ENCODE measurements at regions not wholly inside any gene's neighbourhood (a gene's known extent, or its start where the extent isn't known, plus 50 kb on each side); places are given as distances from the start of the nearest gene placed in this dataset.

- TF ChIP-seq HDAC2 (IDR thresholded peaks at IDR 0.05; ENCODE audit: borderline replicate concordance in 1 of 2, low read depth in 2 of 2, low read length in 2 of 2), result no peak
- TF ChIP-seq ASH2L (IDR thresholded peaks at IDR 0.05; ENCODE audit: low read length), result no peak
- TF ChIP-seq EZH2 (IDR thresholded peaks at IDR 0.05; ENCODE audit: low read depth, low read length, severe bottlenecking), result no peak
- no peak for TF ChIP-seq NRF1 (IDR thresholded peaks at IDR 0.05; ENCODE audit: low read depth, low read length)
- no peak for TF ChIP-seq GABPA (IDR thresholded peaks at IDR 0.05; ENCODE audit: borderline replicate concordance, insufficient read depth, low read length)
- TF ChIP-seq E2F6 (IDR thresholded peaks at IDR 0.05), result no peak
- TF ChIP-seq POLR2A (IDR thresholded peaks at IDR 0.05; ENCODE audit: control extremely low read depth in 1 of 2, low read depth in 2 of 2, low read length in 2 of 2), result no peak
- no peak for TF ChIP-seq JUN (IDR thresholded peaks at IDR 0.05; ENCODE audit: low read depth, low read length)
- TF ChIP-seq CBX5 (IDR thresholded peaks at IDR 0.05; ENCODE audit: low read depth, low read length), result no peak
- no peak for TF ChIP-seq TAF1 (IDR thresholded peaks at IDR 0.05; ENCODE audit: low read depth, low read length)
- TF ChIP-seq KDM4A (IDR thresholded peaks at IDR 0.05; ENCODE audit: low read depth, low read length, severe bottlenecking), result no peak
- no peak overlapping the region for H3K4me2 ChIP-seq (ENCODE audit: insufficient read depth in 1 of 2, low read depth in 2 of 2, low read length in 2 of 2)
- H3K23me2 ChIP-seq (ENCODE audit: low read depth, low read length), result no peaks in the 10 kb centered on the region
- H2BK5ac ChIP-seq (ENCODE audit: low read depth, low read length), result no peak overlapping the region
- H3K27me3 ChIP-seq (replicated peaks in 1 of 4; ENCODE audit: control insufficient read depth in 3 of 4, extremely low read depth in 1 of 4, insufficient read depth in 3 of 4, low read length in 3 of 4), result no peaks in the 10 kb centered on the region
- no peak overlapping the region for H3K9ac ChIP-seq (replicated peaks in 1 of 4; ENCODE audit: extremely low read depth in 1 of 4, low read depth in 3 of 4, low read length in 3 of 4)
- H3K4me3 ChIP-seq (ENCODE audit: extremely low read depth in 1 of 4, insufficient read depth in 2 of 4, low read depth in 3 of 4, low read length in 4 of 4), result no peak overlapping the region
- H2AFZ ChIP-seq (ENCODE audit: low read length), result no peak overlapping the region
- H4K20me1 ChIP-seq (replicated peaks in 1 of 2; ENCODE audit: control insufficient read depth in 1 of 2, insufficient read depth in 2 of 2, low read length in 2 of 2), result no peaks in the 10 kb centered on the region
- FAIRE-seq (no peak), DNase-seq (ENCODE audit: low read depth in 1 of 2, low spot score in 2 of 2) (no peak)
- H3K4me1 ChIP-seq (replicated peaks in 1 of 4; ENCODE audit: control insufficient read depth in 3 of 4, insufficient read depth in 4 of 4, low read length in 3 of 4), result no peaks in the 10 kb centered on the region
- no peak overlapping the region for H2BK12ac ChIP-seq (ENCODE audit: low read depth, low read length)
- H2BK120ac ChIP-seq (replicated peaks; ENCODE audit: low read depth, low read length), result no peak overlapping the region
- no peak overlapping the region for H3K14ac ChIP-seq (ENCODE audit: insufficient read length)
- no peak overlapping the region for H2BK15ac ChIP-seq (ENCODE audit: low read length)
- no peak overlapping the region for H3K23ac ChIP-seq (ENCODE audit: insufficient read length)
- H3K79me2 ChIP-seq (ENCODE audit: control insufficient read depth in 1 of 2, insufficient read depth in 2 of 2, low read length in 2 of 2), result no peaks in the 10 kb centered on the region
- 79% methylated on average over 7 of the region's 7 CpGs; no CpG with 5 or more reads in 1 of the 2 experiments for WGBS, 2 experiments (ENCODE audit: extremely low coverage in 1 of 2, insufficient coverage in 1 of 2, insufficient read length in 1 of 2, insufficient replicate concordance in 2 of 2, low coverage in 1 of 2, low lambda C conversion rate in 2 of 2, missing lambda C conversion rate in 1 of 2)
- no peak overlapping the region for H3K18ac ChIP-seq (ENCODE audit: extremely low read depth, low read length)
- no peak overlapping the region for H2AK5ac ChIP-seq (ENCODE audit: low read depth, low read length)
- ChIA-PET CTCF (ENCODE audit: partially characterized antibody) (interaction anchor here (1.9 kb wide), 1 partner anchor 18 kb away, joined by 5 read pairs; no protein-coding TSS in a partner anchor), POLR2A (ENCODE audit: partially characterized antibody) (no interaction called here)
- no peaks in the 10 kb centered on the region for H3K9me3 ChIP-seq (ENCODE audit: insufficient read depth in 2 of 2, low read depth in 1 of 2, low read length in 1 of 2)
- H4K91ac ChIP-seq (replicated peaks; ENCODE audit: insufficient read length, low read length), result no peak overlapping the region
- no peak overlapping the region for H2BK20ac ChIP-seq (ENCODE audit: low read length)
- H4K5ac ChIP-seq (ENCODE audit: insufficient read length, low read depth, low read length), result no peak overlapping the region
- H3K56ac ChIP-seq (replicated peaks; ENCODE audit: insufficient read length, low read depth, low read length), result no peak overlapping the region
- no peak overlapping the region for H4K8ac ChIP-seq (ENCODE audit: extremely low read depth, insufficient read depth, low read length)
- no peak overlapping the region for H3K4ac ChIP-seq (replicated peaks; ENCODE audit: insufficient read length, low read depth, low read length)
- no peak overlapping the region for H3K27ac ChIP-seq (ENCODE audit: low read depth, low read length)
- no peaks in the 10 kb centered on the region for H3K79me1 ChIP-seq (ENCODE audit: low read depth, low read length)
- no peaks in the 10 kb centered on the region for H3K36me3 ChIP-seq (ENCODE audit: control insufficient read depth in 2 of 4, insufficient read depth in 4 of 4, low read length in 3 of 4)
Observed at GRCh38 chr12:127791217-127791616, 475.8 kb upstream of the TMEM132C start.
